Epithelial cell of proximal tubule (primary cell): ENCODE measurements at regions not wholly inside any gene's neighbourhood (a gene's known extent, or its start where the extent isn't known, plus 50 kb on each side); places are given as distances from the start of the nearest gene placed in this dataset.
A peak's percentile ranks its signal among the peaks of the same experiment; 100 is the strongest.

Experiments
- DNase-seq: peaks from one replicate; pipeline ENCODE4 v3.0.0-alpha.2; 2011; ENCODE audit warnings: low read depth
- H3K4me3 ChIP-seq: 2 replicates; pipeline ENCODE4 v1.5.1; 2011; ENCODE audit warnings: low read depth, mild to moderate bottlenecking, low read length
- CTCF ChIP-seq: conservative IDR thresholded peaks from 2 replicates; pipeline ENCODE4 v1.5.1; 2012; ENCODE audit warnings: low read depth, mild to moderate bottlenecking, low read length

- no peak for TF ChIP-seq CTCF
- DNase-seq, result no peak
- H3K4me3 ChIP-seq, result no peak overlapping the region
Measured at GRCh38 chr13:40127925-40128324, 472.5 kb downstream of the COG6 start.

GRCh38 chr13:40129467-40129866 is 474.0 kb downstream of the COG6 start:
- no peak for DNase-seq
- no peak overlapping the region for H3K4me3 ChIP-seq
- TF ChIP-seq CTCF, result no peak

DNA sequence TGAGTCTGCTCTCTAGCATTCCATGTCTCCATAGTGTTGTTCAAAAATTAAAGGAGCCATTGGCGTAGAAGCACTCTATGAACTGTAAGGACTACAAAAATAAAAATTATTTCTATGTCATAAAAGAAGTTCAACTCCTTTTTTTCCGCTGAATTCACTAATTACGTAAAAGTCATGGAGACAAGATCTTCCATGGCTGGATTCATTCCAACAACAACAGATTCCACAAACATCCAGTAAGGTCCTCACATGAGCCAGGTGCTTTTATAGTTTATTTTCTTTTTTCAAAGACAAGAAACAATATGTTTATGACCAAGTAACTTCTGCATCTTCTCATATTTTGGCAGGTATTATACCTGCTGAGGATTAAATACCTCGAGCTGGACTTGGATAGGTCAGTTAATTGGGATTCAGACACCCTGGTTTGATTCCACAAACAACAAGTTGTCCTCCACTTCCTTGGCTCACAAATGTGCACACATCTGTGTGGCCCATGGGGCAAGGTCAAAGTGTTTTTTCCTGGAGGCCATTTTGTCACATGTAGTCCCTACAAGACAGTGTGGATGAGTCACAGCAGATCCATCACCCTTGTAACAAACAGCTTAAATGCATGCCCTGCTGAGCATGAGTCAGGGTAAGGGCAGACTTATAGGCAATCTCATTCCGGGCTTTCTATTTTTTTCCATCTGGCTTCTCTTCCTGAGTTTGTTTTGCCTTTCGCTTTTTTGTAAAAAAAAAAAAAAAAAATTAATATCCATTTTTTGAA is 475.6 kb downstream of the COG6 start:
- DNase-seq, result peak; percentile 53
- no peak overlapping the region for H3K4me3 ChIP-seq
- TF ChIP-seq CTCF, result no peak

- no peak for TF ChIP-seq CTCF
- H3K4me3 ChIP-seq, result no peak overlapping the region
- no peak for DNase-seq
Measured at GRCh38 chr13:40132249-40132648, 476.8 kb downstream of the COG6 start.

- no peak for TF ChIP-seq CTCF
- DNase-seq, result no peak
- no peak overlapping the region for H3K4me3 ChIP-seq
Measured at GRCh38 chr13:40136896-40137295, 481.4 kb downstream of the COG6 start.

DNA sequence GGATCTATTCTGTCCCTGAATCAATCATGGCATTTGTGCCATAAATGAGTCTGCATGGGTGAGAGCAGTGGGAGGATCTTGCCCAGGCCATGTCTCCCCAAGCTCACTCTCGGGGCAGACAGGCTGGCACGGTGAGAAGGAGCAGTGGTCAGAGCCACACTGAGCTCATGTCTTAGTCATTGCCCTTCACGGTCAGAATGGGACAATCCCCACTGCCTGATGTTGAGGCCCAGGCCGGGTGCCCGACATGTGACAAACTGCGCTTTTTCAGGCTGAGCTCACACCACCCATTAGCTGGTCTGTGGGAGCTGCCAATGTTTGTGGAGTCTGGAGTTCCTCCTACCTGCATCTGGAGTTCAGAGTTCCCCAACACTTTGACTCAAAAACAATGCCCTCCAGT is 481.9 kb downstream of the COG6 start:
- no peak for DNase-seq
- no peak overlapping the region for H3K4me3 ChIP-seq
- no peak for TF ChIP-seq CTCF

- TF ChIP-seq CTCF, result no peak
- DNase-seq, result no peak
- H3K4me3 ChIP-seq, result no peak overlapping the region
Measured at GRCh38 chr13:40139896-40140520, 484.5 kb downstream of the COG6 start.
